Adipocyte (in vitro differentiated cells): ENCODE measurements at regions not wholly inside any gene's neighbourhood (a gene's known extent, or its start where the extent isn't known, plus 50 kb on each side); places are given as distances from the start of the nearest gene placed in this dataset.
"Not testable (repeated sequence)": the region's sequence is repeated elsewhere in the genome, so short reads cannot be mapped to it uniquely, and the experiment has no call there.

Experiments
- DNase-seq: peaks from one replicate; pipeline ENCODE4 v3.0.0-alpha.2; 2015; ENCODE audit warnings: low read depth
- H3K27me3 ChIP-seq: replicated peaks from 2 replicates; pipeline ENCODE4 v1.7.0; 2013; ENCODE audit warnings: mild to moderate bottlenecking, low read length, moderate library complexity; ENCODE audit not compliant: control insufficient read depth, insufficient read depth
- H3K36me3 ChIP-seq: 2 replicates; pipeline ENCODE4 v1.7.0; 2013; ENCODE audit warnings: low read length, mild to moderate bottlenecking, moderate library complexity; ENCODE audit not compliant: control insufficient read depth, insufficient read depth, severe bottlenecking
- H3K4me1 ChIP-seq: 2 replicates; pipeline ENCODE4 v1.7.0; 2013; ENCODE audit warnings: mild to moderate bottlenecking, low read length, moderate library complexity; ENCODE audit not compliant: control insufficient read depth, insufficient read depth
- H3K4me3 ChIP-seq: 2 replicates; pipeline ENCODE4 v1.7.0; 2013; ENCODE audit warnings: mild to moderate bottlenecking, low read length, moderate library complexity
- H3K9ac ChIP-seq: 2 replicates; pipeline ENCODE4 v1.7.0; 2013; ENCODE audit warnings: mild to moderate bottlenecking, low read length, moderate library complexity
- H3K9me3 ChIP-seq: 2 replicates; pipeline ENCODE4 v1.7.0; 2013; ENCODE audit warnings: mild to moderate bottlenecking, low read length, moderate library complexity; ENCODE audit not compliant: control insufficient read depth

DNA sequence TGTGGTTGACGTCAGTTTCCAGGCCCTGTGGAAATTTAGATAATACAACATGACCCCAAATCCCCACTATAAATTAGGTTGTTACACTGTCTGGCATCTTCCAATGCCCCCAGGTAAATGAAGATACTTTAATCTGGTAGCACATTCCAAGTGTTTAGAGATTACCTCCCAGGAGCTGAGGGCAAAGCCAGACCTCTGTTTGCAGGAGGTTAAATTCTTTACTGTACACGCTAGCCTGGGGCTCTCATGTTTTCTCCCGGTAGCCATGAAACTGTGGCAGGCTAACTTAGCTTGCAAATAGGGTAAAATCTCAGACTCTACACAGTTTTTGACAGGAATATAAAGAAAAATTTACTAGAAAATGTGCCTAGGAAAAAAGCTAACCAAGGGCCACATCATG lies 450.0 kb downstream of the PDGFC start:
- Histone ChIP-seq H3K36me3 (no peaks in the 10 kb centered on the region), H3K27me3 (no peaks in the 10 kb centered on the region), H3K4me1 (no peaks in the 10 kb centered on the region), H3K9ac (no peak overlapping the region), H3K9me3 (no peaks in the 10 kb centered on the region), H3K4me3 (no peak overlapping the region)
- no peak for DNase-seq

DNA sequence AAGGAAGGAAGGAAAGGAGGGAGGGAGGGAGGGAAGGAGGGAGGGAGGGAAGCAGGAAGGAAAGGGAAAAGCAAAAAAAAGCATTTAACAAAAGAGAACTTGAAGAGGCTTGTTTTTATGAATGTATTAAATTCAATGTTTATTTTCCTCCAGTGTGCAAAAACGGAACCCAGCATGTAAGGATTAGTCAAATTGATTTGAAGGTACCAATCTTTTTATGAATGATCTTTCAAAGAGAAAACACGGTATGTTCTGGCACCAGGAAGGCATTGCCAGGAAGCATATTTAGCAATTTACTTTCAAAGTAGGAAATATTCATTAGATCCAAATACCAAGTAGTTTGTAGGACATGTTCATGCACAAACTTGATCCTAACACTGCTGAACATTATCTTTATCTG lies 453.6 kb downstream of the PDGFC start:
- DNase-seq = no peak
- H3K4me3 ChIP-seq = no peak overlapping the region
- H3K4me1 ChIP-seq = no peaks in the 10 kb centered on the region
- no peaks in the 10 kb centered on the region for H3K36me3 ChIP-seq
- H3K27me3 ChIP-seq = no peaks in the 10 kb centered on the region
- H3K9me3 ChIP-seq = no peaks in the 10 kb centered on the region
- no peak overlapping the region for H3K9ac ChIP-seq

DNA sequence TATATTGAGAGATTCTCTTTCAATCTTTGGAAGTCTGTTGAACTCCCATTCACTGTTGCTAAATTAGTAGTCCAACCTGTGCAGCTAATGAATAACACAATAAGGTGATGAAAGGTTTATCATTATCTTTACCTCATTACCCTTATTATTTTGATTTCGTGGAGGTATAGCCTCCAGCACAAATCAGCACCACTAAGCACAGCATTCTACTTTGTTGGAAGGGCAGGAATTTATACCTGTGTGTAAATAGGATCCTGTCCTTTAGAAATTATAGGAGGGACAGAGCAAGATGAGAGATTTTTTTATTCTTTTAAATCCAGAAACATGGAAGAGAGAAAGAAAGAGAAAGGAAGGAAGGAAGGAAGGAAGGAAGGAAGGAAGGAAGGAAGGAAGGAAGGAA lies 454.1 kb downstream of the PDGFC start:
- Histone ChIP-seq H3K36me3 (no peaks in the 10 kb centered on the region), H3K27me3 (no peaks in the 10 kb centered on the region), H3K9me3 (no peaks in the 10 kb centered on the region), H3K4me3 (no peak overlapping the region), H3K9ac (no peak overlapping the region), H3K4me1 (no peaks in the 10 kb centered on the region)
- DNase-seq = no peak

DNA sequence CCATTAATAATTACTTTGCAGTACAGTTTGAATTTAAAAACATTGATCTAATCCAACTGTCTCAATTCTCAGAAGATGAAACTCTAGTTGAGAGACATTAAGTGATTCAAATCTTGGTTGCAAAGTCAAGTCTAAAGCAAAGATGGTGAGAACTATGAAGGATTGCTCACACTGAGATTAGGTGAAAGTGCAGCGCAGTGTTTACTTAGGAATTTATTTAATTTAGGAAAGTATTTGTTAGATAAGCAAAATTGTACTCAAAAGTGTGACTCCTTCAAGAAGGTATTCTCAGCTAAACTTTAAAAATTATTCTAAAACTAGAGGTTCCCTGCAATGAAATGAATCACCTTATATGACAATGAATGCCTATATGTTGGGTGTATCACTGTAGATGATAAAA lies 454.9 kb downstream of the PDGFC start:
- peak; percentile 30 for DNase-seq
- Histone ChIP-seq H3K4me1 (no peaks in the 10 kb centered on the region), H3K9me3 (no peaks in the 10 kb centered on the region), H3K36me3 (no peaks in the 10 kb centered on the region), H3K27me3 (no peaks in the 10 kb centered on the region), H3K9ac (no peak overlapping the region), H3K4me3 (no peak overlapping the region)

DNA sequence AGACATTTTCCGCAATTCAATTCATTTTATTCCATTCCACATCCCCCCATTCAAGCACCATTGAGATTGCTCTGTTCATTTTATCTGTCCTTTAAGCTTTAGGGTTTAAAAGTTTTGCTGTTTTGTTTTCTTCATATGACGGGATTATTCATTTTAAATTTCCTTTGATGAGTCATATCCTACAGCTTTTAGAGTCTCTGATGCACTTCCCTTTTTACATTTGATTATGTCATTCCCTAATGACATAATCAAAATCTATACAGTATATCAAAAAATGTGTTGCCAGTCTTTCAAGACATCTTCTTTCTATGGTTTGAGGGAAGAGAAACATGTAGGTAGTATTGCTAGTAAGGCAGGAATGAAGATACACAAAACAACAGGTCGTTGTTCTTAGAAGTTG lies 456.3 kb downstream of the PDGFC start:
- Histone ChIP-seq H3K27me3 (no peaks in the 10 kb centered on the region), H3K36me3 (no peaks in the 10 kb centered on the region), H3K9ac (no peak overlapping the region), H3K4me3 (no peak overlapping the region), H3K4me1 (no peaks in the 10 kb centered on the region), H3K9me3 (no peaks in the 10 kb centered on the region)
- no peak for DNase-seq

DNA sequence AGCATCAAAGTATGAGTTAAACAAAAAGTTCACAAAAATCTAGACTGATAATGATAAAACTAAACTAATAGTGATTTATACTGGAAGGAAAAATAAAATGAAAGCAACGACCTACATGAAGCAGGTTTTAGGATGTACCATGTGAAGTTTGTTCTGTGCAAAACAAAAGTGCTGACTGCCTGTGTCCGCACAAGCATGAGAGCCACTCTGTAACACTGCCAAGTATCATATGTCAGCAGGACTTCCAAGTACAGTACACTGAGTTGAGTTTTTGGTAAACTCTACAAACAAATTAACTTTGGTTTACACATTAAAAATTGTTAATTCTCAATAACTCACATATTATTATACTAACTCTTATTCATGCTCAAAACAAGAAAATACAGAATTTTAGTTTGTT lies 459.0 kb downstream of the PDGFC start:
- H3K9me3 ChIP-seq = no peaks in the 10 kb centered on the region
- H3K27me3 ChIP-seq = no peaks in the 10 kb centered on the region
- DNase-seq = peak; percentile 19
- H3K4me1 ChIP-seq = no peaks in the 10 kb centered on the region
- no peak overlapping the region for H3K4me3 ChIP-seq
- no peaks in the 10 kb centered on the region for H3K36me3 ChIP-seq
- no peak overlapping the region for H3K9ac ChIP-seq

DNA sequence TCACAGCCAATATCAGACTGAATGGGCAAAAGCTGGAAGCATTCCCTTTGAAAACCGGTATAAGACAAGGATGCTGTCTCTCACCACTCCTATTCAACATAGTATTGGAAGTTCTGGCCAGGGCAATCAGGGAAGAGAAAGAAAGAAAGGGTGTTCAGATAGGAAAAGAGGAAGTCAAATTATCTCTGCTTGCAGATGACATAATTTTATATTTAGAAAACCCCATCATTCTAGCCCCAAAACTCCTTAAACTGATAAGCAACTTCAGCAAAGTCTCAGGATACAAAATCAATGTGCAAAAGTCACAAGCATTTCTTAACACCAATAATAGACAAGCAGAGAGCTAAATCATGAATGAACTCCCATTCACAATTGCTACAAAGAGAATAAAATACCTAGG lies 461.7 kb downstream of the PDGFC start:
- H3K4me1 ChIP-seq, H3K9me3 ChIP-seq, H3K4me3 ChIP-seq, H3K27me3 ChIP-seq, H3K9ac ChIP-seq, H3K36me3 ChIP-seq, DNase-seq: not testable (repeated sequence)

DNA sequence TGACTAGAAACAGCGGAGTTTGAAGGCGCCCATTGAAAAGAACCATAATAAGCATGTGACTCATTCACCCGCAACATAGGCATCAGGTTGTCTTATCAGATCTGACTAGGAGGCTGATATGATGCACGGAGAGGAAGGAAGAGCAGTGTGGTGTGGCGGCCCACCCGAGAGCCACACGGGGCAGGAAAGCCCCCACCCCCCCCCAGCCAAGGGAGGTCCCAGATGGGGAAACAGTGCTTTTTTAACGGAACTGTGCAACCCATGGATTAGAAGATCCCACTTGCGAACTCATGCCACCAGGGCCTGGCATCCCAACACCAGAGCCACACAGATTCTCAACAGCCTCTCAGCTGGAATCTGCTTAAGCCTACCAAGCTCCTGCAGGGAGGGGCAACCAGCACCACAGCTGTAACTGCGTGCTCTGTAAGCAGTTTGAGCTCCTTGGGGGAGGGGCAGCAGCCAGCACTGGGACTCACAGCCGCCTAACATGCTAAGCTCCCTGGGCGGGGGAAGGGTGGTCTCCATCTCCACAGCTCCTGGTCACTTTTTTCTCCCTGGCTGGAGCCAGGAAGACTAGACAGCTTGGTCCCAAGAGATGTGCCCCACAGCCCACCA lies 466.2 kb downstream of the PDGFC start:
- no peaks in the 10 kb centered on the region for H3K36me3 ChIP-seq
- H3K9me3 ChIP-seq = no peaks in the 10 kb centered on the region
- H3K4me1 ChIP-seq = no peaks in the 10 kb centered on the region
- DNase-seq = no peak
- H3K9ac ChIP-seq = no peak overlapping the region
- no peak overlapping the region for H3K4me3 ChIP-seq
- H3K27me3 ChIP-seq = no peaks in the 10 kb centered on the region

DNA sequence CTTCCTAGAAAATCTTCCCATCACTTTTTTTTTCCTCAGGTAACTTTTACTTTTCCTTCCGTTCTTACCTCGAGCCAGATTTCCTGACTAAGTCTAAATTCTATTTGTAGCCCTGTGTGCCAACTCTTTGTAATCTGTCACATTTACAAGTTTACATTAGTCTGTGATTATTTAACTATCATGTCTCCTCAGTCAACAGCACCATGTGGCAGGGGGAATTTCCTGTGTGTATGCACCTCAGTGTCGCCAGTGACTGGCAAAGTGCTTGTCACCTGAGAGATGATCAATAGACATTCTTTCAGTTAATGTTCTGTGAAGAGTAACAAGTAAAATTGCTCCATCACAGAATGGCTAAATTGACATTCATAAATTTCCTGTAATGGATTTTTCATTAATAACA lies 468.5 kb downstream of the PDGFC start:
- Histone ChIP-seq H3K27me3 (no peaks in the 10 kb centered on the region), H3K9me3 (no peaks in the 10 kb centered on the region), H3K4me3 (no peak overlapping the region), H3K9ac (no peak overlapping the region), H3K36me3 (no peaks in the 10 kb centered on the region), H3K4me1 (no peaks in the 10 kb centered on the region)
- no peak for DNase-seq

DNA sequence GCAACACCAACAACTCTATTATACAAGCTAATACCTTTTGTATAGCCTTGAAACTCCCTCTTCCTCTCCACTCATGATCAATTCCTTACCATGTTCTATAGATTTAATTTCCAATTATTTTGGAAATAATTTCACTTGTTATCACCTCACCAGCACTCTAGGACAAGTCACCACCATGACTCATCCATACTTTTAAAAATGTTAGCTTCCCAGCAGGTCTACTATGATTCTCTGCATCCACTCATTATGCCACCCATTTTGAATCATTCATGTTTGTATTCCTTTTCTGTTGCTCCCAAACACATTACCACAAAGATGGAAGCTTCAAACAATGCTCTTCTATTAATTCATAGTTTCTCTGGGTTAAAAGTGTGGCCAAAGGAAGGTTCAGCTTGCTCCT lies 469.6 kb downstream of the PDGFC start:
- H3K36me3 ChIP-seq = no peaks in the 10 kb centered on the region
- peaks cover 5% of the 10 kb centered on the region for H3K4me1 ChIP-seq
- H3K9me3 ChIP-seq = no peaks in the 10 kb centered on the region
- H3K27me3 ChIP-seq = no peaks in the 10 kb centered on the region
- DNase-seq = no peak
- H3K9ac ChIP-seq = no peak overlapping the region
- H3K4me3 ChIP-seq = no peak overlapping the region

DNA sequence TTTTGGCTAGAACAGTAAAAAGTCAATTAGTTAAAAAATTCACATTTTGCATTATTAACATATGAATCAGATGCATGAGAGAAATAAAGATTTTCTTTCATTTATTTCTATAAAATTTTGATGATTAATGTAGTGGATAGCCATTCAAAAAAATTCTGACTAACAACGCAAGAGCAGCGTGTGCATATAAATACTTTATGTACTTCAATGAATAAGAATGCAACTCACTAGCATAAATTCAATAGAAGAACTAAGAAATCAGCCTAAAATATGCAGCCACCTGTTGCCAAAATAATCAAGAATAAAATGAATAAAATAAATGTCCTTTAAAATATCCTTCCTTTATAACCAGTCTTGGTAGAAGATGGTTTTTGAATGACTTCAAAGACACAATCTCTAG lies 471.9 kb downstream of the PDGFC start:
- H3K4me1 ChIP-seq = peaks cover 26% of the 10 kb centered on the region
- no peaks in the 10 kb centered on the region for H3K36me3 ChIP-seq
- no peak overlapping the region for H3K9ac ChIP-seq
- no peaks in the 10 kb centered on the region for H3K9me3 ChIP-seq
- no peak overlapping the region for H3K4me3 ChIP-seq
- no peaks in the 10 kb centered on the region for H3K27me3 ChIP-seq
- DNase-seq = no peak

DNA sequence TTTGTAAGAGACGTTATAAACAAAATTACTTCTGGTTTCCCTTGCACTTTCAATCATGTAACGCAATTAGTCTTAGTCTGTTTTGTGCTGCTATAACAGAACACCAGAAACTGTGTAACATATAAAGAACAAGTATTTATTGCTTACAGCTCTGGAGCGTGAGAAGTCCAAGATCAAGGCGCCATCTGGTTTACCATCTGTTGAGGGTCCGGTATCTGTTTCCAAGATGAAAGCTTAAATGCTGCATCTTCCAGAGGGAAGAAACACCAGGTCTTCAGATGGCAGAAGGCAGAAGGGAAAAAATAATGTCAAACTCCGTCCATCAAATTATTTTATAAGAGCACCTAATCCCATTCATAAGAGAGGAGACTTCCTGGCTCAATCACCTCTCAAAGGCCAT lies 474.1 kb downstream of the PDGFC start:
- H3K4me1 ChIP-seq = peaks cover 31% of the 10 kb centered on the region
- H3K36me3 ChIP-seq = no peaks in the 10 kb centered on the region
- no peaks in the 10 kb centered on the region for H3K27me3 ChIP-seq
- H3K9ac ChIP-seq = no peak overlapping the region
- H3K9me3 ChIP-seq = no peaks in the 10 kb centered on the region
- DNase-seq = no peak
- no peak overlapping the region for H3K4me3 ChIP-seq
